Stimulated activated CD4-positive, alpha-beta T cell treated with anti-CD3 and anti-CD28 coated beads, TNF-alpha, amount 100 ng/mL, for 24 hours (primary cell): ENCODE measurements at regions not wholly inside any gene's neighbourhood (a gene's known extent, or its start where the extent isn't known, plus 50 kb on each side); places are given as distances from the start of the nearest gene placed in this dataset.
"Not testable (repeated sequence)": the region's sequence is repeated elsewhere in the genome, so short reads cannot be mapped to it uniquely, and the experiment has no call there.

Source experiments
- DNase-seq, 3 experiments: peaks; one replicate each; pipeline ENCODE4 v3.0.0-alpha.2; 2020; ENCODE audit warnings: low read depth in 3 of 3

DNA sequence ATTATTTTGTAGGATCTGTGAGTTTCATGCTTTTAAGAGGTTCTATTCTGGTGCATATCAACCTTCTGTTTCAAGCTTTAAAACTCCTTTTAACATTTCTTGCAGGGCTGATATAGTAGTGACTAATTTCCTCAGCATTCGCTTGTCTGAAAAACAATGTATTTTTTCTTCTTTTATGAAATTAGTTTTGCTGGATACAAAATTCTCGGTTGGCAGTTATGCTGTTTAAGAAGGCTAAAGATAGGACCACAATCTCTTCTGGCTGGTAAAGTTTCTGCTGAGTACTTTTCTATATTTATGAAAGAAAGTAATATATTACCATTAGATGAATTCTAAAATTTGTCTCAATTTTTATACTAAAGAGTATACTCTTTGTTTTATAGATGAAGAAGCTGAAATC, 487.8 kb upstream of the SPRY2 start:
- DNase-seq: no peak

DNA sequence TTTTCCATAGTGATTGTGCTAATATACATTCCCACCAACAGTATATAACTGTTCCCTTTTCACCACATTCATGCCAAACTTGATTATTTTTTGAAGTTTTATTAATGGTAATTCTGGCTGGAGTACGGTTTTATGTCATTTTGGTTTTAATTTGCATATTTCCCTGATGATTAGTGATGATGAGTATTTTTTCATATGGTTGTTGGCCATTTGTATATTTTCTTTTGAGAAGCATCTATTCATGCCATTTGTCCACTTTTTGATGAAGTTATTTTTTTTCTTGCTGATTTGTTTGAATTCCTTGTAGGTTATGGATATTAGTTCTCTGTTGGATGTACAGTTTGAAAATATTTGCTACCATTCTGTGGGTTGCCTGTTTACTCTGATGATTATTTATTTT, 484.4 kb upstream of the SPRY2 start:
- no peak for DNase-seq

DNA sequence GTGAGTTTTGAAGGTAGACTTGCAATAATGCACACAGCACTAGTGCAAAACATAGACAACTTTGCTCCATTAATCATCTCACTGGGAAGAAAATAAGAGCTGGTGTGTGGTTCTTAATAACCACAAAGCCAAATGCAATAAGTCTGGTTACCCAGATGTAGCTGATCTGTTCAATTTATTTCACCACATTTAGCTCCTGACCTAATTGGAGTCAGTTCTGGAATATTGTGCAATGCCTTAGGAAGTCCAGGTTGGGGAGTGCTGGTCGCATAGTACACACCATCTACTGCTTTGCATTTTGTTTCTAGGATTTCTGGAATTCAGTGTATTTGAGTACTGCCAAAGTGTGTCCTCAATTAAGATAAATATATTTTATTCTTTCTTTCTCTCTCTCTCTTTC, 483.3 kb upstream of the SPRY2 start:
- DNase-seq: no peak

DNA sequence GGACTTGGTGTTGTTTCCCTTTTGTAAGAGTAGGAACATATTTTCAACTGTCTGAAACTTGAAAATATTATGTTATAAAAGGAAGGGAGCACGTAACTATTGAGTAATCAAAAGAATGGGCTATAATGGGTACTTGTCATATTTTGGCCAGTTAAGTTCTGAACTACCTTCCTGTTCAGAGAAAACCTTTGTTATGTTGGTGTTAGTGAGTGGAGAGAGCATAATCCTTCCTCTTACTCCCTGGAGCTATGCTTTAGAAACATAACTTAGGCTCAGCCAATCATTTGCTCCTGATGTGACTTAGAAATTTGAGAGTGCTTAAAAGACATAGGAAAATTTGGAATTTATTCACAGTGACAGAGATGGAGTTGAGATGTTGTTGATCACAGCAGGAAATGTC, 482.5 kb upstream of the SPRY2 start:
- no peak for DNase-seq

DNA sequence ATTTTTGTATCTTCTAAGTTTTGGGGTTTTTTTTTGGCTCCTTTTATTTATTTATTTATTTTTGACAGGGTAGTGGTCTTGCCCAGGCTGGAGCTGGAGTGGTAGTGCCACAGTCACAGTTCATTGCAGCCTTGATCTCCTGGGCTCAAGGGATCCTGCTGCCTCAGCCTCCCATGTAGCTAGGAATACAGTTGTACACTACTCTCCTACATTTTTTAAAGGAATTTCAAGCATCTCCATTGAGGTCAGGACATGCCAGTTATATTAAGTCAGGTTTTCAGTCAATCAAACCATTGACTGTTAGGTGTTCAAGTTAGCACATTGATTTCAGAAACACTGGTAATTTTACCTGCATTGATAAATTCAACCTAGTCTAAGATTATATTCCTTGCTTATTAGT, 480.5 kb upstream of the SPRY2 start:
- DNase-seq: no peak

DNA sequence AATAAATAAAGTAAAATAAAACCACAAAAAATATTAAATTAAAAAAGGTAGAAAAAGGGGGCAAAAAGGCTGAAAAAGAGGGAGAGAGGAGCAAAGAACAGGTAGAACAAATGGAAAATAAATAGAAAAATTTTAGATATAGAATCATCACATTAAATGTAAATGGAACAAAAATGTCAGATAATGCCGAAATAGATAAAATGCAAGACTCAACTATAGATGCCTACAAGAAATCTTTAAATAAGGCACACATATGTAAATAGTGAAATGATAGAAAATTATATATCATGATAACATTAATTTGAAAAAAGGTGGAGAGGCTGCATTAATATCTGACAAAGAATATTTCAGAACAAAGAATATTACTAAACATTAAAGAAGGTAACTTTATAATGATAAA, 477.1 kb upstream of the SPRY2 start:
- no peak for DNase-seq

DNA sequence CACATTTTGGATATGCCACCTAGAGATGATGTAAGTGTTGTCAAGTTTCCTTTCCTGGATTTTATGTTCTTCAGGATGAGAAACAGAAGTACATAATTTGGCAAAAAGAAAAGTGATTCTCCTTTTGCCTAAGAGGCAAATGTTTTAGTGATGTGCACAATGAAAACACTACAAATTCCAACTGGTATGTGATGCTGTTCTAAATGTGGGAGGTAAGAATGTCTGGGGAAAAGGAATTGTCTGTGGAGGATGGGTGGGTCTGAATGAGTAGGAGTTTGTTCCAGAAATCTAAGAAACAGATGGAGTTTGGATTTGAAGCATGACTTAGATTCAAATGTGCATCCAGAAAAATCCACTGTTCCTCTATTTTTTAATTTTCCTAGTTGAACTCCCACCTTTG, 473.6 kb upstream of the SPRY2 start:
- DNase-seq: no peak

DNA sequence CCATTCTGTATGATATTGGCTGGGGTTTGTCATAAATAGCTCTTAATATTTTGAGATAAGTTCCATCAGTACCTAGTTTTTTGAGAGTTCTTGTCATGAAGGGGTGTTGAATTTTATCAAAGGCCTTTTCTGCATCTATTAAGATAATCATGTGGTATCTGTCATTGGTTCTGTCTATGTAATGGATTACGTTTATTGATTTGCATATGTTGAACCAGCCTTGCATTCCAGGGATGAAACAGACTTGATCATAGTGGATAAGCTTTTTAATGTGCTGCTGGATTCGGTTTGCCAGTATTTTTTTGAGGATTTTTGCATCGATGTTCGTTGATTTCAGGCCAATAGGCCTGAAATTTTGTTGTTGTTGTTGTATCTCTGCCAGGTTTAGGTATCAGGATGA, 469.4 kb upstream of the SPRY2 start:
- not testable (repeated sequence) for DNase-seq

DNA sequence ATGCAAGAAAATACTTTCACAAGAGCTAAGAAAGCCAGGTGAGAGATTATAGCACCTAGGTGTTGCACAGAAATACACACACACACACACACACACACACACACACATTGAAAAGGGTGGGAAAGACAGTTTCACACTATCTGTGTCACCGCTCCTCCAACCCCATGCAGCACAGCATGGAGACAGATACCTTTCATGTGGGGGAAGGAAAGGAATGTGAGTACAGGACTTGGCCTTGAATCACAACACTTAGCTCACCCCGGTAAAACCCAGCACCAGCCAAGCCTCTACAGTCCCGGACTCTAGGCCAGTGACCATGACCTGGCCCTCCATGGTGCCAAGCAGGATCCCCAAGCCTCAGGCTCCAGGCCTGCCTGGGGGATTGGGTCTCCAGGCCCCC, 462.0 kb upstream of the SPRY2 start:
- DNase-seq: no peak

DNA sequence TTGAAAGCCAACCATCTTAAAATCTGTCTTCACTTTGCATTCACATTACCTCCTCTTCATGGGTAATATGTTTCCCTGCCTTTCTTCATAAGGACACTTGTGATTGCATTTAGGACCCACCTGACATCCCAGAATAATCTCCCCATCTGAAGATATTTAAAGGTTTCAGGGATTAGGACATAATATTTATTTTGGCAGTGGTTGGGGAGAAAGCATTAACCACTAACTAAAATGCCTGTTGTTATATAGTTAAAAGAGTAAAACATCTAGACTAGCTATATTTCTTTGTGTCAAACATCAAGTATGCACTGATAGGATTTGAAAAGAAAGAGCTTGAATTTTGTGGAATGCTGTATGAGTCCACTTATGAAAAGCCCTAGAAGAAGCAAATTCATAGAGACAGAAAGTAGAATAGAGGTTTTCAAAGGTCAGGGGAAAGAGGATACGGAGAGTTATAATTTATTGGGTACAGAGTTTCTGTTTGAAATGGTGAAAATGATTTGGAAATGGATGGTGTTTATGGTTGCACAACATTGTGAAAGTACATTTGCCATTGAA, 457.7 kb upstream of the SPRY2 start:
- no peak for DNase-seq

DNA sequence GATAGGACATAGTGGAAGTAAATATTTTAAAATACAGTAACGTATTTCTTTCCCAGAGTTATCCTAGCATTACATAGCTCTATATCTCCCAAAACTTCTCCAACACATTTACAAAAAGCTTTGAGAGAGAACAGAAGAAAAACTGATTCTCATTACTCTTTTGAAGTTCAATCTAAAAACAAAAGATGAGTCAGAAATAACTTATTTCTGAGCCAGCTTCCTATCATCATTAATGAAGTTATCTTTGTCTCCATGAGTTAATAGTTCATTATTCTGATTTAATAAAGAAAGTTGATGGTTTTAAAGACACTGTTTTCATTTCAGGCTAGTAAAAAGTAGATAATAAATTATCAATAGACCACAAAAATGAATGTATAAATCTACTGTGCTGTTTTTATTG, 446.7 kb upstream of the SPRY2 start:
- no peak for DNase-seq

DNA sequence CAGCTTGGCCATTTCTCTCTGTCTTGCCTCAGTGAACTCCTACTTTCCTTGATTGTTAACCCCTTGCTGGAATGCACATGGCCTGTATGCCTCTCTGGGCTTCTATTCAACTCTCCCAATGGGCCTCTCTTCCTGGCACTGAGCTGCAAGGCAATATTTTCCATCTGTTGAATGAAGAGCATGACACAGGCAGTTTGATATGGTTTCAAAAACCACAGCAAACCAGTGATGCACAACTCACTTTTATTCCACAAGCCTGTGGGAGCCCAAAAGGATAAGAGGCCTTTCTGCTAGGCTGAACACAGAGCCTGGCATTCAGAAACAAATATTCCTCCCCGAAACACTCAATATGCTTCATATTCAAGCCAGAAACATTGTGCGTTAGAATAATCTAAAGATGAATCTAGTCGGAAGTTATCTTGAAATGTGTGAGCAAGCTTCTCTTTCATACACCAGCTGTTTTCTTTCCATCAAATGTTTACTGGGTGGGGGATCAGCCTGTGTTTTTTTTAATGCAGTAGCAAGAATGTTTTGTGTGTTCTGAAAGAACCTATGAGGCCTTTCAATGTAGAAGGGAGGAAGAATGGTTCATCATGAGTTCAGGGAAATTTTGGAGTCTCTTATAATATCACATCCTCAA, 443.1 kb upstream of the SPRY2 start:
- DNase-seq: no peak

DNA sequence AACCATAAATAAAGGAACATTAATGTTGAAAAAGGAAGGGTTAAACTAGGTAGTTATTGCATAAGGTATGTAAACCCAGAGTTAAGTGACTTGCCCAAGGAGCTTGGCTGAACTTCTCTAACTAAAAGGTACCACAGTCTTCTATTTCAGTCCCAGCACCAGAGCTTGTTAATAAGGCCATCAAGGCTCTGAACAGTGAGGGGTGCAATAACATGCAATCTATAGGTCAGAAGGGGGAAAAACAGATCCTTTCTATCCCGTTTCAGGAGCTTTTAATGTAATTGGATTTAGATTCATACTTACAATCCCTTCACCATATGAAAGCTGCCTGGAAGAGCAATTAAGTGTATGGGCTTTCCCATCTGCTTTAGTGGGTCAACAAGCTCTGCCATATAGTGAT, 441.5 kb upstream of the SPRY2 start:
- no peak for DNase-seq

DNA sequence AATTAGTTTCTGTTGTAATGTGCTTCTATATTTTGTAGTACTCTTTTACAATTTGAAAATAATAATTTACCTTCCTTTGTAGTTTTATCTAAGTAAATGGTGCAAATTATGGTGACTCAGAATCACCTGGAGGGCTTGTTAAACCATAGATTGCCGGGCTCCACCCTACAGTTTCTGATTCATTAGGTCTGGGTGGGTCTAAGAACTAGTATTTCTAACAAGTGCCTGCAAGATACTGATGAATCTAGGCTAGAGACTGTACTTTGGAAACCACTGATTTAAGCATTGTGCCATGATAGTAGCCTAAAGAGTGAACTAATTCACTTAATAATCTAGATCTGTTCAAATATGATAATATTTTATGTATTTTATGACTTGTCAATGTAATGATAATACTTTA, 437.4 kb upstream of the SPRY2 start:
- no peak for DNase-seq

DNA sequence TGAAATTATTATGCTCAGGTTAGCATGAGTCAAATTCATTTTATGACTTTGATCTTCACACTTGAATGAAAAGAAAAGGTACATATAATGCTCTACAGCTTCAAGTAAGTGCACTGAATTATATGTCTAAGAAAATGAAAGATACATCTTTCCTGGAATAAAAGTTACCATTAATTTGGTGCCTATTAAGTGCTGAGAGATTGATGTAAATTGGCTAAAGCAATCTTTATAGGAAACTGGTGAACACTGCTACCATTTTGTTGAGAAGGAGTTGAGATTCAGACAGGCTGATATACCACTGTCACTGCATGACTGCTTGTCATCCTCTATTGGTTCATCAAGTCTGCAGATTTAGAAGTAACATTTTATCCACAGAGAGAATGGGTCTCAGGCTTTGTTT, 416.8 kb upstream of the SPRY2 start:
- DNase-seq: no peak

DNA sequence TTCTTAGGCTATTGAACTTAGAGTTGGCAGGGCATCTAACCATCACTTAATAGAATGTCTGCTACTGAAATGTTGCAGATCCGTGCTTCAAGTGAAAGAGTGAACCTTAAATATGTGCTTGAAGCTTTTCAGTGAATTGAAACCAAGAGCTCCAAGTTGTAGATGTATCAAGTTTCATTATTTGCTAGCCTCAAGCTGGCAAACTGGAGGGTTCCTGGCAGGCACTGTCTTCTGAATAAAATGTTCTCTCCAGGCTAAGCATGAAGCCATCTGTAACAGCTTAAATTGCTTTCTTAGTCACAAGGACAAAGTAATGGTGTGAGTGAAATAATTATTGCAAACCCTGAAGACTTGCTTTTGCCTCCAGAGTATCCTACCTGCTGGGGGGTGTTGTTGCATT, 415.0 kb upstream of the SPRY2 start:
- no peak for DNase-seq

DNA sequence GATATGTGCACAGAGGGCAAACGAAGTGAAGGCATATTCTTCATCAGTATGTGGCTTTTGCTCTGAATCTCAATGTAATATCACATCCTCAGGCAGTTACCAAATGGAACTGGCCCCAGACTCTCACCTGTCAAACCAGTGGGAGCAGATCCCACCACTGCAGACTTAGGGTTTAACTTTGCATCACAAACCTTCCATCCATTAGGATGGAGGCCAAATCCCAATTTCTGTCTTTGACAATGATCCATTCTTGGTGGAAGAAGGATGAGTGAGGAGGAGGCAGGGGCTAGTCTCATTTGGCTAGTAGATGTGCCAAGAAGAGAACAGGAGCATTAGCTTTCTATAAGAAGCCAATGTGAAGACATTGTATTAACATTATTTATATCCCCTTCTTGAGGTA, 413.5 kb upstream of the SPRY2 start:
- no peak for DNase-seq

DNA sequence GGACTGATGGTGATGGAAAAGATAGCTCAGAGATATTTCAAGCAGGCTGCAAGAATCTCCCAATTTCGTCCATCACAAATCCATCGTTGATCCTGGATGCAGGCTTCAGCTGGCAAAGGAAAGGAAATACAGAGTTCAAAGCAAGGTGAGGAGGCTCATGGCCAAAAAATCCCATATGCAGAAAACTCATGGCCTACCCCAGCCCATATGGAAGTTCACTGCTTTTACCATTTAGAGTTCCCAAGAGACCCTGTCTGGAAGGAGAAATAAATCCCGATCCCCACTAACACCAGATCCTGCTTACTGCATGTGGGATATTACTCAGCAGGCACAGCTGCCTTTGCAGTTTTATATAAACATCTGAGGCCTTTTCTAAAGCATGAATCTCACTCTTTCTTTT, 412.9 kb upstream of the SPRY2 start:
- DNase-seq: no peak

DNA sequence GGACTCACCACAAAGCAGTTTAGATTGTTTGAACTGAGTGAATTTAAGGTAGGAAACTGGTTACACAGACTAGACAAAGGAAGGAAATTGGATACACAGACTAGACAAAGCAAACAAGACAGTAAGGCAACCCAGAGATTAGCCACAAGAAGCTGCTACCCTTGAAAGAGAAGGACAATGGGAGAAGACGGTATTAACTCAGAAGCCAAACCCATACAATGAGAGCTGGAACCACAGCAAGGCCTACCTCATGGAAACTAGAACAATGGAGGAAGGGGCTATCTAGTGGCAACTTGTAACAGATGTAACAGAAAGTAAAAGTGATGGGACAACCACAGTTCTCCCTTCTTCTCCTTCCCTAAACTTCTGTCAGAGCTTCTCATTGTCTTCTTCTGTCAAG, 410.9 kb upstream of the SPRY2 start:
- DNase-seq: no peak

DNA sequence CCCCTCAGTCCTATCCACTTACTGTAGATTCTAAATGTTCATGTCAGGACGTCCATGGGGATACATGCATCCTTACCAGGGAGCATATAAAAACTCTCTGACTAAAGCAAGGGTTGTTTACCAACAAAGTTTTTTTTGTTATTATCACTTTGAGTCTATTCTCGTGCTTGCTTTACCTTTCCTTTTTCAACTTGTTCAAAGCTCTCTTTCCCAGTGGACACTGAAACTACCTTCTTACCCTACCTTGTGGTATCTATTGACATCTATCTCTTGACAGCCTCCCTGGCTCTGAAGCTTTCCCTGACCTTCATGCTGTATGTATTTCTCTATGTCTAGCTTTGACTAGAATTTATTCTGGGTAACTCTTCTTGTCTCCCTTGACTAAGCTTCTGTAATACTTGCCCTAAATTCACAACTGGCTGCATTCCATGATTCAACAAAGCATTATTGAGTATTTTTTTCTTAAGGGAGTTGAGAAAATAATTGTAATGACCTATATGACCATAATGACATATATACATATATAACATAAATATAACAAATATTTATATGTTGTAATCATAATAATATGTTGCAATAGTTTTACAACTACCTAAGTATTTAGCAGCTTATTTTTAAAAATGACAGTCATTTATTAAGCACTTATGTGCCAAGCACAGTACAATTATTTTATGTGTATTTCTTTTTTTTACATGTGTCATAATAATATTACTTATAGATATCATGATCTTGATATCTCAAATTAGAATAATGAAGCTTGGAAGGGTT, 403.4 kb upstream of the SPRY2 start:
- no peak for DNase-seq

DNA sequence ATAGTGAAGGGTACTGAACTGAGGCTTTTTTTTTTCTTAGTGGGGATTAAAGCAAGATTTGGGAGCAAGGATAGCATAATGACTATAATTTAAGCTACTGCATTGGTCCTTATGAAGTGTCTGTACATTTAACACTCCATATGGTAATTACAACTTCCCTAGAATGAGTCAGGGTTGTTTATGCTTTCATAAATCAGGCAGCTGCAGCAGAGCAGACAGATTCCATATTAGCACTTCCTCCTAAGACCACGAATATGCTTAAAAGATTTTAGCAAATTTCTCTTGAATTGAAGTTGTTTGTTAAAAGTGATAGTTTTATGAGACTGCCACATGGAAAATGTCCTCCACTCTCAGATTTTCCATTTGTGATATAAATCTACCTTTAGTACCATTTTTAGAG, 401.1 kb upstream of the SPRY2 start:
- no peak for DNase-seq

DNA sequence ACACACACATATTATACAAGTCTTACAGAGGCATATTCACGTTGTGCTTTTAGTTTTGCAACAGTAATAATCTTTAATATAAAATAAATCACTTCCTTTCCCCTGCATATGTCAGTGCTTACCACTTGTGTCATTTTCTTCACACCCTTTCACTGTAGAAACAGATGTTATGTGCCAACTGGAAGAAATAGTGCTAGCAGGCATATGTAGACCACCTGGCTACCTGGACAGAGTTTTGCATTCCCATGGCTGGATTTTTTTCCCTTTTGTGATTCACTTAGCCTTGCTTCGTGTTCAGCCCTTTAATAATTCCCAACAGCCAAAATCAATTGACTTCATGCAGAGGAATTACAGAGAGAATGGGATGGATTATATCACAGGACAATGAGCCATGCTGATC, 399.1 kb upstream of the SPRY2 start:
- DNase-seq: no peak

DNA sequence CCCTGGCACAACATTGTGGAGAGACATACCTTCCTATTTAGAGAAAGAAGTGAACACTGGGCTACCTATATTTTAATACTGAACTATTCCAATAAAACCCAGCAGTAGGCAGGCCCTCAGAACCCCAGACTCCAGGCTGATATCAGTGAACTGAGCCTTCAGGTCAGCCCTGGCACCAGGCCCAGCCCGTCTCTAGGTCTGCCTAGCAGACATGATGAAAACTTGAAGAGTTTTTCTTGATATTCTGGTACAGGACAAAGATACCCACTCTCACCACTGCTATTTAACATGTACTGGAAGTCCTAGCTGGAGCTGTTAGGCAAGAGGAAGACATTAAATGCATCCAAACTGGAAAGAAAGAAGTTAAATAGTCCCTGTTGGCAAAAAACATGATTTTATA, 396.6 kb upstream of the SPRY2 start:
- no peak for DNase-seq
